Hematopoietic multipotent progenitor cell (in vitro differentiated cells): ENCODE measurements at regions not wholly inside any gene's neighbourhood (a gene's known extent, or its start where the extent isn't known, plus 50 kb on each side); places are given as distances from the start of the nearest gene placed in this dataset.

Source experiments
- DNase-seq, 3 donors: peaks; one replicate each; pipeline ENCODE4 v3.0.0-alpha.2; 2011 to 2015; ENCODE audit warnings: low read depth in 2 of 3, low spot score in 2 of 3

GRCh38 chr1:181863736-181864135 is 197.8 kb downstream of the ZNF648 start:
- no peak for DNase-seq

- DNase-seq = no peak
Observed at GRCh38 chr1:181863006-181863405, 198.5 kb downstream of the ZNF648 start.

GRCh38 chr1:181858135-181858534 is 203.4 kb downstream of the ZNF648 start:
- DNase-seq = no peak
